GM12878 (cell line): ENCODE measurements at regions not wholly inside any gene's neighbourhood (a gene's known extent, or its start where the extent isn't known, plus 50 kb on each side); places are given as distances from the start of the nearest gene placed in this dataset.

ENCODE experiments used
- ATAC-seq: fragments of 200-7000 bp; cut with Tn5 transposase; 3 replicates; pipeline ENCODE4 v1.9.1; 2020; ENCODE audit warnings: mild to moderate bottlenecking, moderate library complexity
- BruUV-seq: library from RNA; stranded (reverse); fragments of 400-500 nt; replicated peaks from 2 replicates; lab custom pipeline; 2021; lab: Mats Ljungman, UMichigan
- CTCF ChIA-PET: fragments of 300-600 bp; sonication (Branson Sonifier 250); formaldehyde crosslinking; extraction: SDS; loops from one replicate; lab custom pipeline; 2021; ENCODE audit warnings: inconsistent platforms; lab: Yijun Ruan, JAX
- POLR2A ChIA-PET: fragments of 350-600 bp; formaldehyde crosslinking; extraction: SDS; loops from one replicate; lab custom pipeline; 2021; ENCODE audit warnings: inconsistent platforms; lab: Charles Lee
- RAD21 ChIA-PET: fragments of 300-600 bp; sonication (Branson Sonifier 250); formaldehyde crosslinking; loops from one replicate; lab custom pipeline; 2023; ENCODE audit warnings: antibody characterized with exemption; ENCODE audit not compliant: unreplicated experiment; lab: Charles Lee
- SMC1A ChIA-PET: fragments of 300-600 bp; sonication (Branson Sonifier 250); formaldehyde crosslinking; loops from one replicate; lab custom pipeline; 2023; ENCODE audit not compliant: unreplicated experiment, uncharacterized antibody; lab: Charles Lee
- DNase-seq: peaks from one replicate; pipeline ENCODE4 v3.0.0-alpha.2; 2011; ENCODE audit warnings: low read depth, low spot score
- FAIRE-seq: peaks from 3 replicates; lab custom pipeline; 2011; peaks lifted over from hg19 to GRCh38; lab: Jason Lieb, UNC
- H2AFZ ChIP-seq: 2 replicates; pipeline ENCODE4 v1.6.0; 2011; ENCODE audit warnings: low read depth, low read length, control low read depth; ENCODE audit not compliant: control insufficient read depth
- H3K27ac ChIP-seq: 2 replicates; pipeline ENCODE4 v1.5.1; 2011; ENCODE audit warnings: control low read depth; ENCODE audit not compliant: control insufficient read depth, insufficient read depth
- H3K27me3 ChIP-seq, 2 experiments: replicated peaks in 1 of 2; 2 replicates each; pipeline versions ENCODE4 v1.6.0 to v1.6.1; 2011; ENCODE audit warnings: low read length in 1 of 2; ENCODE audit not compliant: control insufficient read depth in 2 of 2, insufficient read depth in 2 of 2
- H3K36me3 ChIP-seq, 2 experiments: 2 replicates each; pipeline ENCODE4 v1.5.1; 2011; ENCODE audit warnings: low read length in 1 of 2; ENCODE audit not compliant: control insufficient read depth in 2 of 2, insufficient read depth in 2 of 2
- H3K4me1 ChIP-seq: 2 replicates; pipeline ENCODE4 v1.6.1; 2011; ENCODE audit warnings: mild to moderate bottlenecking, low read length, moderate library complexity, mixed read lengths; ENCODE audit not compliant: control insufficient read depth, insufficient read depth
- H3K4me2 ChIP-seq: 2 replicates; pipeline ENCODE4 v1.6.0; 2011; ENCODE audit warnings: control low read depth; ENCODE audit not compliant: control insufficient read depth, insufficient read depth
- H3K4me3 ChIP-seq: fragments of 200-600 bp; sonication (generic); 2 replicates; pipeline ENCODE4 v1.5.1; 2016
- H3K79me2 ChIP-seq: 2 replicates; pipeline ENCODE4 v1.6.0; 2011; ENCODE audit warnings: low read length; ENCODE audit not compliant: control insufficient read depth, insufficient read depth
- H3K9ac ChIP-seq: 2 replicates; pipeline ENCODE4 v1.8.0; 2011; ENCODE audit warnings: low read length, control low read depth, mixed read lengths; ENCODE audit not compliant: control insufficient read depth, insufficient read depth
- H3K9me3 ChIP-seq: replicated peaks from 3 replicates; pipeline ENCODE4 v1.5.1; 2011; ENCODE audit warnings: mild to moderate bottlenecking, low read length; ENCODE audit not compliant: control insufficient read depth, insufficient read depth
- H4K20me1 ChIP-seq: 2 replicates; pipeline ENCODE4 v1.6.0; 2011; ENCODE audit not compliant: control insufficient read depth, insufficient read depth
- CHD1 ChIP-seq: IDR thresholded peaks from 2 replicates; pipeline ENCODE4 v1.6.1; 2012; ENCODE audit warnings: low read depth, low read length, improper control_type of control experiment
- HDAC2 ChIP-seq: fragments of 200-600 bp; sonication (generic); IDR thresholded peaks from 2 replicates; pipeline ENCODE4 v1.6.1; 2017
- PBX3 ChIP-seq: IDR thresholded peaks from 2 replicates; pipeline ENCODE4 v1.6.1; 2011; ENCODE audit warnings: mild to moderate bottlenecking, low read depth, low read length, moderate library complexity; ENCODE audit not compliant: insufficient replicate concordance
- RCOR1 ChIP-seq: conservative IDR thresholded peaks from 2 replicates; pipeline ENCODE4 v1.6.1; 2012; ENCODE audit warnings: low read depth, low read length, improper control_type of control experiment
- RELA ChIP-seq: fragments of 450-650 bp; IDR thresholded peaks from 2 replicates; pipeline ENCODE4 v1.8.0; 2014; ENCODE audit warnings: borderline replicate concordance; ENCODE audit not compliant: partially characterized antibody
- ZNF592 ChIP-seq: fragments of 450-650 bp; IDR thresholded peaks from 2 replicates; pipeline ENCODE4 v1.6.1; 2017; ENCODE audit warnings: mild to moderate bottlenecking, moderate library complexity
- WGBS: methylation state at CpG from one replicate; pipeline ENCODE4 v1.1.6; 2016; ENCODE audit warnings: low lambda C conversion rate; ENCODE audit not compliant: insufficient replicate concordance, insufficient coverage; ENCODE audit errors: missing lambda C conversion rate; 5-methylcytosine and 5-hydroxymethylcytosine counted together
- in situ Hi-C: fragments of 300-500 bp; cut with MboI; formaldehyde crosslinking; loops from 9 replicates; pipeline ENCODE4 v1.14.3; 2018; ENCODE audit warnings: mixed read lengths
- intact Hi-C: fragments of 100-400 bp; cut with micrococcal nuclease; formaldehyde crosslinking; loops from one replicate; pipeline ENCODE4 v1.14.2; 2022; ENCODE audit not compliant: unreplicated experiment
- TF ChIP-seq, protein P1 (sequence below): fragments of 450-650 bp; IDR thresholded peaks from 2 replicates; pipeline ENCODE4 v1.6.1; 2018; ENCODE audit warnings: mild to moderate bottlenecking, low read depth, moderate library complexity; ENCODE audit not compliant: partially characterized antibody
- TF ChIP-seq, protein P2 (sequence below): IDR thresholded peaks from 2 replicates; pipeline ENCODE4 v1.6.1; 2012; ENCODE audit warnings: low read depth, low read length, improper control_type of control experiment
- TF ChIP-seq, protein P3 (sequence below): fragments of 450-650 bp; formaldehyde crosslinking; IDR thresholded peaks from 2 replicates; pipeline ENCODE4 v1.4.0; 2020; ENCODE audit warnings: mild to moderate bottlenecking, moderate library complexity

- TF ChIP-seq, protein P1, sequence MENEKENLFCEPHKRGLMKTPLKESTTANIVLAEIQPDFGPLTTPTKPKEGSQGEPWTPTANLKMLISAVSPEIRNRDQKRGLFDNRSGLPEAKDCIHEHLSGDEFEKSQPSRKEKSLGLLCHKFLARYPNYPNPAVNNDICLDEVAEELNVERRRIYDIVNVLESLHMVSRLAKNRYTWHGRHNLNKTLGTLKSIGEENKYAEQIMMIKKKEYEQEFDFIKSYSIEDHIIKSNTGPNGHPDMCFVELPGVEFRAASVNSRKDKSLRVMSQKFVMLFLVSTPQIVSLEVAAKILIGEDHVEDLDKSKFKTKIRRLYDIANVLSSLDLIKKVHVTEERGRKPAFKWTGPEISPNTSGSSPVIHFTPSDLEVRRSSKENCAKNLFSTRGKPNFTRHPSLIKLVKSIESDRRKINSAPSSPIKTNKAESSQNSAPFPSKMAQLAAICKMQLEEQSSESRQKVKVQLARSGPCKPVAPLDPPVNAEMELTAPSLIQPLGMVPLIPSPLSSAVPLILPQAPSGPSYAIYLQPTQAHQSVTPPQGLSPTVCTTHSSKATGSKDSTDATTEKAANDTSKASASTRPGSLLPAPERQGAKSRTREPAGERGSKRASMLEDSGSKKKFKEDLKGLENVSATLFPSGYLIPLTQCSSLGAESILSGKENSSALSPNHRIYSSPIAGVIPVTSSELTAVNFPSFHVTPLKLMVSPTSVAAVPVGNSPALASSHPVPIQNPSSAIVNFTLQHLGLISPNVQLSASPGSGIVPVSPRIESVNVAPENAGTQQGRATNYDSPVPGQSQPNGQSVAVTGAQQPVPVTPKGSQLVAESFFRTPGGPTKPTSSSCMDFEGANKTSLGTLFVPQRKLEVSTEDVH: no peak
- TF ChIP-seq, protein P2, sequence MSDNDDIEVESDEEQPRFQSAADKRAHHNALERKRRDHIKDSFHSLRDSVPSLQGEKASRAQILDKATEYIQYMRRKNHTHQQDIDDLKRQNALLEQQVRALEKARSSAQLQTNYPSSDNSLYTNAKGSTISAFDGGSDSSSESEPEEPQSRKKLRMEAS: no peak
- TF ChIP-seq RCOR1 (no peak), CHD1 (no peak)
Measured at GRCh38 chr5:145579301-145579700, 255.8 kb downstream of the PRELID2 start (continued).

- Histone ChIP-seq H3K9ac (no peak overlapping the region), H3K36me3 (no peaks in the 10 kb centered on the region), H3K79me2 (no peaks in the 10 kb centered on the region), H3K27me3 (no peaks in the 10 kb centered on the region), H3K9me3 (no peaks in the 10 kb centered on the region), H4K20me1 (no peaks in the 10 kb centered on the region), H2AFZ (no peak overlapping the region), H3K4me1 (no peaks in the 10 kb centered on the region), H3K27ac (no peak overlapping the region), H3K4me2 (no peak overlapping the region), H3K4me3 (no peak overlapping the region)
- ChIA-PET CTCF (no interaction called here), SMC1A (no interaction called here), POLR2A (no interaction called here), RAD21 (no interaction called here)
- intact Hi-C loops (loop anchor here (10.0 kb wide), 1 partner anchor 240 kb away; no protein-coding TSS in a partner anchor), in situ Hi-C loops (no loop called here)
- no TSS peak for BruUV-seq
- DNase-seq (no peak), ATAC-seq (no peak), FAIRE-seq (no peak)
- 17% methylated on average over 3 of the region's 3 CpGs for WGBS
- TF ChIP-seq PBX3 (no peak), HDAC2 (no peak), ZNF592 (no peak), RELA (no peak)
- TF ChIP-seq, protein P3, sequence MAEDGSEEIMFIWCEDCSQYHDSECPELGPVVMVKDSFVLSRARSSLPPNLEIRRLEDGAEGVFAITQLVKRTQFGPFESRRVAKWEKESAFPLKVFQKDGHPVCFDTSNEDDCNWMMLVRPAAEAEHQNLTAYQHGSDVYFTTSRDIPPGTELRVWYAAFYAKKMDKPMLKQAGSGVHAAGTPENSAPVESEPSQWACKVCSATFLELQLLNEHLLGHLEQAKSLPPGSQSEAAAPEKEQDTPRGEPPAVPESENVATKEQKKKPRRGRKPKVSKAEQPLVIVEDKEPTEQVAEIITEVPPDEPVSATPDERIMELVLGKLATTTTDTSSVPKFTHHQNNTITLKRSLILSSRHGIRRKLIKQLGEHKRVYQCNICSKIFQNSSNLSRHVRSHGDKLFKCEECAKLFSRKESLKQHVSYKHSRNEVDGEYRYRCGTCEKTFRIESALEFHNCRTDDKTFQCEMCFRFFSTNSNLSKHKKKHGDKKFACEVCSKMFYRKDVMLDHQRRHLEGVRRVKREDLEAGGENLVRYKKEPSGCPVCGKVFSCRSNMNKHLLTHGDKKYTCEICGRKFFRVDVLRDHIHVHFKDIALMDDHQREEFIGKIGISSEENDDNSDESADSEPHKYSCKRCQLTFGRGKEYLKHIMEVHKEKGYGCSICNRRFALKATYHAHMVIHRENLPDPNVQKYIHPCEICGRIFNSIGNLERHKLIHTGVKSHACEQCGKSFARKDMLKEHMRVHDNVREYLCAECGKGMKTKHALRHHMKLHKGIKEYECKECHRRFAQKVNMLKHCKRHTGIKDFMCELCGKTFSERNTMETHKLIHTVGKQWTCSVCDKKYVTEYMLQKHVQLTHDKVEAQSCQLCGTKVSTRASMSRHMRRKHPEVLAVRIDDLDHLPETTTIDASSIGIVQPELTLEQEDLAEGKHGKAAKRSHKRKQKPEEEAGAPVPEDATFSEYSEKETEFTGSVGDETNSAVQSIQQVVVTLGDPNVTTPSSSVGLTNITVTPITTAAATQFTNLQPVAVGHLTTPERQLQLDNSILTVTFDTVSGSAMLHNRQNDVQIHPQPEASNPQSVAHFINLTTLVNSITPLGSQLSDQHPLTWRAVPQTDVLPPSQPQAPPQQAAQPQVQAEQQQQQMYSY (CRISPR knock-in tag): no peak
Measured at GRCh38 chr5:145574889-145575573, 260.1 kb downstream of the PRELID2 start.
